Vagina (tissue), 2 donors: ENCODE measurements at regions not wholly inside any gene's neighbourhood (a gene's known extent, or its start where the extent isn't known, plus 50 kb on each side); places are given as distances from the start of the nearest gene placed in this dataset.
"Not testable (repeated sequence)": the region's sequence is repeated elsewhere in the genome, so short reads cannot be mapped to it uniquely, and the experiment has no call there.

Experiments used
- DNase-seq, 2 donors: peaks; one replicate each; pipeline ENCODE4 v3.0.0-alpha.2; 2017; ENCODE audit errors: extremely low spot score in 2 of 2
- H3K27ac ChIP-seq: fragments of 200-600 bp; sonication (generic); one replicate; pipeline ENCODE4 v1.5.1; 2019
- H3K27me3 ChIP-seq: fragments of 200-600 bp; sonication (generic); one replicate; pipeline ENCODE4 v1.5.1; 2019
- H3K36me3 ChIP-seq, 2 donors: fragments of 200-600 bp; sonication (generic); one replicate each; pipeline ENCODE4 v1.5.1; 2017 to 2019
- H3K4me1 ChIP-seq: fragments of 200-600 bp; sonication (generic); one replicate; pipeline ENCODE4 v1.5.1; 2019
- H3K4me3 ChIP-seq, 2 donors: fragments of 200-600 bp; sonication (generic); 1 replicate in 1 of 2; 2 replicates in 1 of 2; pipeline ENCODE4 v1.5.1; 2016 to 2019
- H3K9me3 ChIP-seq: fragments of 200-600 bp; sonication (generic); one replicate; pipeline ENCODE4 v1.5.1; 2019
- CTCF ChIP-seq, 3 experiments: fragments of 450-650 bp in 2 of 3; fragments of 200-600 bp in 1 of 3; sonication (generic) in 1 of 3; IDR thresholded peaks; one replicate each; pipeline ENCODE4 v1.5.1; 2017 to 2019; ENCODE audit warnings: antibody characterized with exemption in 3 of 3, mild to moderate bottlenecking in 2 of 3, moderate library complexity in 2 of 3
- POLR2A ChIP-seq, 2 donors: fragments of 450-650 bp; IDR thresholded peaks; one replicate each; pipeline ENCODE4 v1.6.1; 2017; ENCODE audit warnings: antibody characterized with exemption in 2 of 2, mild to moderate bottlenecking in 2 of 2, moderate library complexity in 2 of 2
- POLR2AphosphoS5 ChIP-seq, 2 donors: sonication (generic); formaldehyde crosslinking; IDR thresholded peaks; one replicate each; pipeline ENCODE4 v1.9.0; 2017; ENCODE audit warnings: antibody characterized with exemption in 2 of 2, mild to moderate bottlenecking in 2 of 2, low read depth in 1 of 2; ENCODE audit not compliant: insufficient read depth in 1 of 2
- intact Hi-C: fragments of 100-400 bp; cut with DNase I; formaldehyde crosslinking; loops from one replicate; pipeline ENCODE4 v1.15.1; 2023

- Histone ChIP-seq H3K27ac (no peak overlapping the region), H3K27me3 (no peaks in the 10 kb centered on the region), H3K4me1 (peaks cover 7% of the 10 kb centered on the region), H3K9me3 (no peaks in the 10 kb centered on the region), H3K4me3 (no peak overlapping the region), H3K36me3 (no peaks in the 10 kb centered on the region)
- DNase-seq: no peak
- intact Hi-C loops: no loop called here
- TF ChIP-seq POLR2AphosphoS5 (IDR thresholded peaks at IDR 0.05; ENCODE audit: insufficient read depth in 1 of 2, low read depth in 1 of 2) (no peak), POLR2A (IDR thresholded peaks at IDR 0.05) (no peak), CTCF (IDR thresholded peaks at IDR 0.05) (no peak)
These were observed 237.1 kb upstream of the NMUR2 start for GRCh38 chr5:152641970-152642805.

GRCh38 chr5:152642880-152643279 lies 237.8 kb upstream of the NMUR2 start:
- intact Hi-C loops: no loop called here
- H3K4me1 ChIP-seq: peaks cover 7% of the 10 kb centered on the region
- DNase-seq: no peak
- no peaks in the 10 kb centered on the region for H3K27me3 ChIP-seq
- no peaks in the 10 kb centered on the region for H3K9me3 ChIP-seq
- H3K36me3 ChIP-seq: no peaks in the 10 kb centered on the region
- no peak overlapping the region for H3K4me3 ChIP-seq
- TF ChIP-seq POLR2A (IDR thresholded peaks at IDR 0.05) (no peak), POLR2AphosphoS5 (IDR thresholded peaks at IDR 0.05; ENCODE audit: insufficient read depth in 1 of 2, low read depth in 1 of 2) (no peak), CTCF (IDR thresholded peaks at IDR 0.05) (no peak)
- H3K27ac ChIP-seq: no peak overlapping the region

- TF ChIP-seq POLR2A (IDR thresholded peaks at IDR 0.05) (no peak), POLR2AphosphoS5 (IDR thresholded peaks at IDR 0.05; ENCODE audit: insufficient read depth in 1 of 2, low read depth in 1 of 2) (no peak), CTCF (IDR thresholded peaks at IDR 0.05) (no peak)
- DNase-seq: no peak
These were observed 239.1 kb upstream of the NMUR2 start for GRCh38 chr5:152644029-152644728.

GRCh38 chr5:152649609-152650008 lies 244.5 kb upstream of the NMUR2 start:
- Histone ChIP-seq H3K4me1 (no peaks in the 10 kb centered on the region), H3K9me3 (no peaks in the 10 kb centered on the region), H3K27me3 (no peaks in the 10 kb centered on the region), H3K27ac (no peak overlapping the region), H3K4me3 (no peak overlapping the region), H3K36me3 (no peaks in the 10 kb centered on the region)
- intact Hi-C loops: no loop called here
- DNase-seq: no peak
- TF ChIP-seq POLR2AphosphoS5 (IDR thresholded peaks at IDR 0.05; ENCODE audit: insufficient read depth in 1 of 2, low read depth in 1 of 2) (no peak), POLR2A (IDR thresholded peaks at IDR 0.05) (no peak), CTCF (IDR thresholded peaks at IDR 0.05) (no peak)

More at GRCh38 chr5:152644029-152644728, 239.1 kb upstream of the NMUR2 start:
- intact Hi-C loops: no loop called here
- H3K4me1 ChIP-seq: peaks cover under 1% of the 10 kb centered on the region
- H3K27ac ChIP-seq: no peak overlapping the region
- no peaks in the 10 kb centered on the region for H3K9me3 ChIP-seq
- H3K27me3 ChIP-seq: no peaks in the 10 kb centered on the region
- no peaks in the 10 kb centered on the region for H3K36me3 ChIP-seq
- H3K4me3 ChIP-seq: no peak overlapping the region

GRCh38 chr5:152650413-152650812 lies 245.3 kb upstream of the NMUR2 start:
- no peaks in the 10 kb centered on the region for H3K4me1 ChIP-seq
- no peak for DNase-seq
- intact Hi-C loops: no loop called here
- no peak overlapping the region for H3K4me3 ChIP-seq
- H3K27ac ChIP-seq: no peak overlapping the region
- H3K27me3 ChIP-seq: no peaks in the 10 kb centered on the region
- no peaks in the 10 kb centered on the region for H3K9me3 ChIP-seq
- no peaks in the 10 kb centered on the region for H3K36me3 ChIP-seq
- no peak for TF ChIP-seq POLR2A (IDR thresholded peaks at IDR 0.05)
- no peak for TF ChIP-seq CTCF (IDR thresholded peaks at IDR 0.05)
- no peak for TF ChIP-seq POLR2AphosphoS5 (IDR thresholded peaks at IDR 0.05; ENCODE audit: insufficient read depth in 1 of 2, low read depth in 1 of 2)

- H3K4me1 ChIP-seq, H3K4me3 ChIP-seq, DNase-seq, H3K36me3 ChIP-seq, H3K27me3 ChIP-seq, H3K27ac ChIP-seq, H3K9me3 ChIP-seq, intact Hi-C loops: not testable (repeated sequence)
These were observed 254.4 kb upstream of the NMUR2 start for GRCh38 chr5:152659470-152659869.
